Neural cell (in vitro differentiated cells): ENCODE measurements at regions not wholly inside any gene's neighbourhood (a gene's known extent, or its start where the extent isn't known, plus 50 kb on each side); places are given as distances from the start of the nearest gene placed in this dataset.

ENCODE experiments used
- H2AFZ ChIP-seq: fragments of 200-600, 300-800 bp; sonication (generic), shearing (Covaris generic); 2 replicates; pipeline ENCODE4 v1.6.0; 2014; ENCODE audit warnings: low read depth, mild to moderate bottlenecking, antibody characterized with exemption, low read length, moderate library complexity
- H3F3A ChIP-seq: fragments of 200-600 bp; shearing (Covaris generic); 2 replicates; pipeline ENCODE4 v1.6.1; 2016; ENCODE audit warnings: mild to moderate bottlenecking, moderate library complexity, mixed read lengths, antibody characterized with exemption, low read length; ENCODE audit not compliant: insufficient read depth, poor library complexity, severe bottlenecking
- H3K27ac ChIP-seq: fragments of 200-600, 300-800 bp; sonication (generic), shearing (Covaris generic); 2 replicates; pipeline ENCODE4 v1.5.1; 2014; ENCODE audit warnings: mild to moderate bottlenecking, low read length, moderate library complexity
- H3K27me3 ChIP-seq: fragments of 300-800, 200-600 bp; sonication (generic), shearing (Covaris generic); 2 replicates; pipeline ENCODE4 v1.6.0; 2014; ENCODE audit warnings: mild to moderate bottlenecking, low read depth, low read length, moderate library complexity; ENCODE audit not compliant: insufficient read depth
- H3K36me3 ChIP-seq: fragments of 300-800, 200-600 bp; sonication (generic), shearing (Covaris generic); 2 replicates; pipeline ENCODE4 v1.5.1; 2014; ENCODE audit warnings: mild to moderate bottlenecking, antibody characterized with exemption, low read length, moderate library complexity; ENCODE audit not compliant: insufficient read depth
- H3K4me2 ChIP-seq: fragments of 300-800, 200-600 bp; sonication (generic), shearing (Covaris generic); 2 replicates; pipeline ENCODE4 v1.6.0; 2014; ENCODE audit warnings: mild to moderate bottlenecking, low read length
- H3K4me3 ChIP-seq: fragments of 300-800, 200-600 bp; sonication (generic), shearing (Covaris generic); 2 replicates; pipeline ENCODE4 v1.5.1; 2014; ENCODE audit warnings: mild to moderate bottlenecking, low read length, moderate library complexity
- H3K79me2 ChIP-seq: fragments of 200-600 bp; shearing (Covaris generic); replicated peaks from 2 replicates; pipeline ENCODE4 v1.6.0; 2014; ENCODE audit warnings: mild to moderate bottlenecking, low read length, moderate library complexity; ENCODE audit not compliant: insufficient read depth
- H3K9ac ChIP-seq: fragments of 300-800, 200-600 bp; sonication (generic), shearing (Covaris generic); 2 replicates; pipeline ENCODE4 v1.6.1; 2016; ENCODE audit warnings: mild to moderate bottlenecking, low read length, mixed read lengths
- H3K9me2 ChIP-seq: fragments of 200-600 bp; shearing (Covaris generic); 2 replicates; pipeline ENCODE4 v1.6.1; 2016; ENCODE audit warnings: mild to moderate bottlenecking, low read length, mixed read lengths; ENCODE audit not compliant: insufficient read depth
- H3K9me3 ChIP-seq: fragments of 200-600, 300-800 bp; sonication (generic), shearing (Covaris generic); 2 replicates; pipeline ENCODE4 v1.6.1; 2016; ENCODE audit warnings: mild to moderate bottlenecking, mixed run types, low read length, moderate library complexity, mixed read lengths
- H4K20me1 ChIP-seq: fragments of 200-600 bp; shearing (Covaris generic); 2 replicates; pipeline ENCODE4 v1.6.1; 2016; ENCODE audit warnings: mild to moderate bottlenecking, mixed run types; ENCODE audit not compliant: insufficient read depth
- EP300 ChIP-seq: fragments of 450-650 bp; conservative IDR thresholded peaks from 2 replicates; pipeline ENCODE4 v1.6.1; 2014; ENCODE audit warnings: antibody characterized with exemption, mild to moderate bottlenecking, moderate library complexity; ENCODE audit not compliant: poor library complexity, severe bottlenecking
- EZH2 ChIP-seq: fragments of 200-600, 300-800 bp; shearing (Covaris generic), sonication (generic); IDR thresholded peaks from 2 replicates; pipeline ENCODE4 v1.6.1; 2014; ENCODE audit warnings: antibody characterized with exemption, low read length, borderline replicate concordance, mild to moderate bottlenecking; ENCODE audit not compliant: insufficient read depth, poor library complexity, severe bottlenecking
- MXI1 ChIP-seq: fragments of 450-650 bp; conservative IDR thresholded peaks from 2 replicates; pipeline ENCODE4 v1.6.1; 2014; ENCODE audit warnings: antibody characterized with exemption, mild to moderate bottlenecking; ENCODE audit not compliant: poor library complexity, severe bottlenecking
- POLR2AphosphoS5 ChIP-seq: IDR thresholded peaks from 2 replicates; pipeline ENCODE4 v1.6.1; 2012
- RAD21 ChIP-seq: fragments of 450-650 bp; conservative IDR thresholded peaks from 2 replicates; pipeline ENCODE4 v1.6.1; 2014; ENCODE audit warnings: antibody characterized with exemption, mild to moderate bottlenecking, moderate library complexity
- SMC3 ChIP-seq: fragments of 450-650 bp; conservative IDR thresholded peaks from 2 replicates; pipeline ENCODE4 v1.6.1; 2014; ENCODE audit warnings: antibody characterized with exemption, mild to moderate bottlenecking, moderate library complexity; ENCODE audit not compliant: poor library complexity
- TAF1 ChIP-seq: IDR thresholded peaks from 2 replicates; pipeline ENCODE4 v1.6.1; 2012; ENCODE audit warnings: low read depth
- TF ChIP-seq, protein P1 (sequence below): IDR thresholded peaks from 2 replicates; pipeline ENCODE4 v1.6.1; 2012; ENCODE audit warnings: borderline replicate concordance
- TF ChIP-seq, protein P2 (sequence below): fragments of 450-650 bp; IDR thresholded peaks from 2 replicates; pipeline ENCODE4 v1.5.1; 2014; ENCODE audit warnings: antibody characterized with exemption, mild to moderate bottlenecking, moderate library complexity; ENCODE audit not compliant: poor library complexity, severe bottlenecking

DNA sequence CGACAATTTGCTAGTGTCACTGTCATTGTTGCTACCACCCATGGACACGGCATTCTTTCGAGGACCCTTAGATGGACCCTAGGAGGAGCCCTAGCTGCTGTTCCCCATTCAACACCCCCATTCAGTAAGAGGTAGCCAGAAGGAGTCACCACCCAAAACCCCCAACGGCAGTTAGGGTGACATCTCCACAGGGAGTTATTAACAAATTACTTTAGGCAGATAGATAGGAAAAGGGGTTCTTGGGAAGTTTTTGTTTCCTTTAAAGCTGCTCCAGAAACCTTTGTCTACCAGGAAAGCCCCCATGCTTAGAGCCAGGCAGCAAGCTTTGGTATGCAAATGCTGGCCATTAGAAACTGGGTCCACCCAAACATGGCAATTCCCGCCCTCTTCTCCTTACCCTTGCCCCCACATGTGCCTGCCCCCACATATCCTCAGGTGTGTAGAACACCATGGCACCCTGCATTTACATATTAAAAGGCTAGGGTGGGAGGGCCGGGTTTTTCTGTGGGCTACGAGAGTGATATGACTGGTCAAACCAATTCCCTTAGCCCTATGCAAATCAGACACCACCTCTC, 190.9 kb downstream of the SLITRK6 start:
- no peak overlapping the region for H2AFZ ChIP-seq
- no peaks in the 10 kb centered on the region for H3F3A ChIP-seq
- H3K9me3 ChIP-seq, result no peaks in the 10 kb centered on the region
- H3K9ac ChIP-seq, result no peak overlapping the region
- no peaks in the 10 kb centered on the region for H4K20me1 ChIP-seq
- TF ChIP-seq RAD21, result no peak
- TF ChIP-seq TAF1, result no peak
- TF ChIP-seq POLR2AphosphoS5, result no peak
- no peak for TF ChIP-seq EZH2
- TF ChIP-seq, protein P1, sequence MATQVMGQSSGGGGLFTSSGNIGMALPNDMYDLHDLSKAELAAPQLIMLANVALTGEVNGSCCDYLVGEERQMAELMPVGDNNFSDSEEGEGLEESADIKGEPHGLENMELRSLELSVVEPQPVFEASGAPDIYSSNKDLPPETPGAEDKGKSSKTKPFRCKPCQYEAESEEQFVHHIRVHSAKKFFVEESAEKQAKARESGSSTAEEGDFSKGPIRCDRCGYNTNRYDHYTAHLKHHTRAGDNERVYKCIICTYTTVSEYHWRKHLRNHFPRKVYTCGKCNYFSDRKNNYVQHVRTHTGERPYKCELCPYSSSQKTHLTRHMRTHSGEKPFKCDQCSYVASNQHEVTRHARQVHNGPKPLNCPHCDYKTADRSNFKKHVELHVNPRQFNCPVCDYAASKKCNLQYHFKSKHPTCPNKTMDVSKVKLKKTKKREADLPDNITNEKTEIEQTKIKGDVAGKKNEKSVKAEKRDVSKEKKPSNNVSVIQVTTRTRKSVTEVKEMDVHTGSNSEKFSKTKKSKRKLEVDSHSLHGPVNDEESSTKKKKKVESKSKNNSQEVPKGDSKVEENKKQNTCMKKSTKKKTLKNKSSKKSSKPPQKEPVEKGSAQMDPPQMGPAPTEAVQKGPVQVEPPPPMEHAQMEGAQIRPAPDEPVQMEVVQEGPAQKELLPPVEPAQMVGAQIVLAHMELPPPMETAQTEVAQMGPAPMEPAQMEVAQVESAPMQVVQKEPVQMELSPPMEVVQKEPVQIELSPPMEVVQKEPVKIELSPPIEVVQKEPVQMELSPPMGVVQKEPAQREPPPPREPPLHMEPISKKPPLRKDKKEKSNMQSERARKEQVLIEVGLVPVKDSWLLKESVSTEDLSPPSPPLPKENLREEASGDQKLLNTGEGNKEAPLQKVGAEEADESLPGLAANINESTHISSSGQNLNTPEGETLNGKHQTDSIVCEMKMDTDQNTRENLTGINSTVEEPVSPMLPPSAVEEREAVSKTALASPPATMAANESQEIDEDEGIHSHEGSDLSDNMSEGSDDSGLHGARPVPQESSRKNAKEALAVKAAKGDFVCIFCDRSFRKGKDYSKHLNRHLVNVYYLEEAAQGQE, result no peak
- no peak for TF ChIP-seq MXI1
- no peaks in the 10 kb centered on the region for H3K79me2 ChIP-seq
- H3K9me2 ChIP-seq, result no peaks in the 10 kb centered on the region
- H3K27ac ChIP-seq, result no peak overlapping the region
- H3K4me2 ChIP-seq, result no peak overlapping the region
- H3K36me3 ChIP-seq, result no peaks in the 10 kb centered on the region
- H3K27me3 ChIP-seq, result no peaks in the 10 kb centered on the region
- H3K4me3 ChIP-seq, result no peak overlapping the region

DNA sequence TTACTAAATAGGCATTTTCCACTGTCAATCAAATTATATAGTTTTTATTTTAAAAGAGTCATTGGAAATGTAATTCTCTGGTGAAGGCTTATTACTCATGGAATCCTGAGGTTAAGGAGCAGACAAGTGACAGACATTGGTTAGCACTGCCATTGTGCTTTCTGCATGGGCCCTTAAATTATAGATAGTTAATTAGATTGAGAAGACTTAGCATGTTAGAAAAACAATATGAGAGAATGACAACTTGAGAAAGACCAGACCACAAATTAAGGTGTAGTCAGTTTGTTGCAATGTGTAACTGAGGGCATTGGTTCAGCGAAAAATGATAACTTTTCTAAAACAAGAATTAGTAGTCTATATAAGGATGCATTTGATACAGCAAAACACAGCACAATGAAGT, 195.5 kb downstream of the SLITRK6 start:
- no peaks in the 10 kb centered on the region for H3K9me3 ChIP-seq

More for the DNA sequence above, 195.5 kb downstream of the SLITRK6 start:
- Histone ChIP-seq H3K27me3 (no peaks in the 10 kb centered on the region), H2AFZ (no peak overlapping the region), H3K9ac (no peak overlapping the region), H3F3A (no peaks in the 10 kb centered on the region), H3K36me3 (no peaks in the 10 kb centered on the region), H3K9me2 (no peaks in the 10 kb centered on the region), H4K20me1 (no peaks in the 10 kb centered on the region), H3K4me3 (no peak overlapping the region), H3K4me2 (no peak overlapping the region), H3K27ac (no peak overlapping the region), H3K79me2 (no peaks in the 10 kb centered on the region)
- TF ChIP-seq EP300, result no peak
- TF ChIP-seq MXI1, result no peak
- TF ChIP-seq POLR2AphosphoS5, result no peak
- TF ChIP-seq SMC3, result no peak
- TF ChIP-seq RAD21, result no peak
- TF ChIP-seq, protein P2, sequence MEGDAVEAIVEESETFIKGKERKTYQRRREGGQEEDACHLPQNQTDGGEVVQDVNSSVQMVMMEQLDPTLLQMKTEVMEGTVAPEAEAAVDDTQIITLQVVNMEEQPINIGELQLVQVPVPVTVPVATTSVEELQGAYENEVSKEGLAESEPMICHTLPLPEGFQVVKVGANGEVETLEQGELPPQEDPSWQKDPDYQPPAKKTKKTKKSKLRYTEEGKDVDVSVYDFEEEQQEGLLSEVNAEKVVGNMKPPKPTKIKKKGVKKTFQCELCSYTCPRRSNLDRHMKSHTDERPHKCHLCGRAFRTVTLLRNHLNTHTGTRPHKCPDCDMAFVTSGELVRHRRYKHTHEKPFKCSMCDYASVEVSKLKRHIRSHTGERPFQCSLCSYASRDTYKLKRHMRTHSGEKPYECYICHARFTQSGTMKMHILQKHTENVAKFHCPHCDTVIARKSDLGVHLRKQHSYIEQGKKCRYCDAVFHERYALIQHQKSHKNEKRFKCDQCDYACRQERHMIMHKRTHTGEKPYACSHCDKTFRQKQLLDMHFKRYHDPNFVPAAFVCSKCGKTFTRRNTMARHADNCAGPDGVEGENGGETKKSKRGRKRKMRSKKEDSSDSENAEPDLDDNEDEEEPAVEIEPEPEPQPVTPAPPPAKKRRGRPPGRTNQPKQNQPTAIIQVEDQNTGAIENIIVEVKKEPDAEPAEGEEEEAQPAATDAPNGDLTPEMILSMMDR, result no peak
- TF ChIP-seq, protein P1, result no peak
- TF ChIP-seq EZH2, result no peak
- no peak for TF ChIP-seq TAF1
